HCT116 (cell line): ENCODE measurements at regions not wholly inside any gene's neighbourhood (a gene's known extent, or its start where the extent isn't known, plus 50 kb on each side); places are given as distances from the start of the nearest gene placed in this dataset.

Source experiments
- ATAC-seq: fragments of 200-7000 bp; cut with Tn5 transposase; 2 replicates; pipeline ENCODE4 v1.9.1; 2020; ENCODE audit warnings: mild to moderate bottlenecking, moderate library complexity
- BruUV-seq: library from RNA; stranded (reverse); fragments of 400-500 nt; replicated peaks from 2 replicates; lab custom pipeline; 2021; lab: Mats Ljungman, UMichigan
- CTCF ChIA-PET: fragments of 300-600 bp; sonication (Branson Sonifier 250); formaldehyde crosslinking; loops from one replicate; lab custom pipeline; 2021; ENCODE audit warnings: antibody characterized with exemption; lab: Charles Lee
- POLR2A ChIA-PET: fragments of 300-600, 350-600 bp; sonication (Branson Sonifier 250); formaldehyde crosslinking; loops from one replicate; lab custom pipeline; 2021; ENCODE audit warnings: antibody characterized with exemption; lab: Charles Lee
- RAD21 ChIA-PET, 2 experiments: fragments of 300-600 bp; sonication (Branson Sonifier 250); formaldehyde crosslinking; loops; one replicate each; lab custom pipeline; 2023; ENCODE audit warnings: low total read pairs in 2 of 2; ENCODE audit not compliant: uncharacterized antibody in 2 of 2, unreplicated experiment in 2 of 2, low non-redundant PET in 1 of 2; lab: Charles Lee
- DNase-seq: peaks from one replicate; pipeline ENCODE4 v3.0.0-alpha.2; 2010; ENCODE audit warnings: low read depth, low spot score
- H2AFZ ChIP-seq: fragments of 200-600 bp; shearing (Covaris generic), sonication (generic); 2 replicates; pipeline ENCODE4 v1.6.1; 2017; ENCODE audit warnings: low read depth, mixed run types, mixed read lengths, antibody characterized with exemption, low read length; ENCODE audit not compliant: poor library complexity, severe bottlenecking
- H3K27ac ChIP-seq: 2 replicates; pipeline ENCODE4 v1.5.1; 2012; ENCODE audit warnings: low read depth, low read length
- H3K27me3 ChIP-seq: fragments of 200-600 bp; sonication (generic); 2 replicates; pipeline ENCODE4 v1.6.1; 2016; ENCODE audit warnings: mixed run types, low read length, mixed read lengths; ENCODE audit not compliant: insufficient read depth
- H3K36me3 ChIP-seq, 2 experiments: fragments of 200-500 bp in 1 of 2; fragments of 200-600 bp in 1 of 2; sonication (Bioruptor generic) in 1 of 2; sonication (generic) in 1 of 2; 2 replicates each; pipeline versions ENCODE4 v1.5.1 to v1.6.1; 2014 to 2016; ENCODE audit warnings: low read length in 2 of 2, inconsistent platforms in 1 of 2, mixed read lengths in 1 of 2, mixed run types in 1 of 2; ENCODE audit not compliant: insufficient read depth in 2 of 2, control insufficient read depth in 1 of 2
- H3K4me1 ChIP-seq, 2 experiments: fragments of 200-600 bp in 1 of 2; sonication (generic) in 1 of 2; 2 replicates each; pipeline versions ENCODE4 v1.5.1 to v1.6.1; 2012 to 2017; ENCODE audit warnings: low read length in 2 of 2, inconsistent platforms in 1 of 2, mild to moderate bottlenecking in 1 of 2, mixed read lengths in 1 of 2, mixed run types in 1 of 2, moderate library complexity in 1 of 2; ENCODE audit not compliant: insufficient read depth in 2 of 2, control insufficient read depth in 1 of 2
- H3K4me2 ChIP-seq: fragments of 200-600 bp; sonication (generic); 2 replicates; pipeline ENCODE4 v1.6.1; 2017; ENCODE audit warnings: mixed run types, low read length, mixed read lengths
- H3K4me3 ChIP-seq, 2 experiments: fragments of 200-600 bp in 1 of 2; sonication (generic) in 1 of 2; replicated peaks in 1 of 2; 2 replicates each; pipeline ENCODE4 v1.5.1; 2011 to 2016; ENCODE audit warnings: low read length in 2 of 2, control low read depth in 1 of 2, low read depth in 1 of 2, mild to moderate bottlenecking in 1 of 2, mixed read lengths in 1 of 2, mixed run types in 1 of 2
- H3K79me2 ChIP-seq: fragments of 200-600 bp; sonication (generic); 2 replicates; pipeline ENCODE4 v1.6.1; 2017; ENCODE audit warnings: mild to moderate bottlenecking, mixed run types, low read length, moderate library complexity, mixed read lengths; ENCODE audit not compliant: insufficient read depth
- H3K9ac ChIP-seq: fragments of 200-600 bp; sonication (generic); 2 replicates; pipeline ENCODE4 v1.6.1; 2016; ENCODE audit warnings: low read length, mixed read lengths
- H3K9me2 ChIP-seq: fragments of 200-600 bp; sonication (generic), shearing (Covaris generic); 2 replicates; pipeline ENCODE4 v1.6.1; 2017; ENCODE audit warnings: mixed run types, mild to moderate bottlenecking, moderate library complexity; ENCODE audit not compliant: insufficient read depth
- H3K9me3 ChIP-seq, 2 experiments: fragments of 200-500 bp in 1 of 2; fragments of 200-600 bp in 1 of 2; sonication (Bioruptor generic) in 1 of 2; sonication (generic) in 1 of 2; 2 replicates each; pipeline ENCODE4 v1.6.1; 2014 to 2017; ENCODE audit warnings: low read length in 2 of 2, mixed read lengths in 2 of 2, inconsistent platforms in 1 of 2, low read depth in 1 of 2, mild to moderate bottlenecking in 1 of 2, mixed run types in 1 of 2, moderate library complexity in 1 of 2; ENCODE audit not compliant: control insufficient read depth in 1 of 2, insufficient read depth in 1 of 2
- H4K20me1 ChIP-seq: fragments of 200-600 bp; sonication (generic), shearing (Covaris generic); 2 replicates; pipeline ENCODE4 v1.6.1; 2017; ENCODE audit warnings: mixed run types, mild to moderate bottlenecking, moderate library complexity; ENCODE audit not compliant: insufficient read depth
- CBX3 ChIP-seq: IDR thresholded peaks from 2 replicates; pipeline ENCODE4 v1.6.1; 2012; ENCODE audit warnings: low read depth
- CEBPB ChIP-seq: IDR thresholded peaks from 2 replicates; pipeline ENCODE4 v1.6.1; 2012; ENCODE audit warnings: low read depth
- EGR1 ChIP-seq: IDR thresholded peaks from 2 replicates; pipeline ENCODE4 v1.6.1; 2012; ENCODE audit warnings: low read depth
- ELF1 ChIP-seq: IDR thresholded peaks from 2 replicates; pipeline ENCODE4 v1.6.1; 2012; ENCODE audit warnings: low read depth, borderline replicate concordance
- EZH2 ChIP-seq: fragments of 200-600 bp; sonication (generic); IDR thresholded peaks from 2 replicates; pipeline ENCODE4 v1.6.1; 2017; ENCODE audit warnings: antibody characterized with exemption, mixed run types
- EZH2phosphoT487 ChIP-seq: fragments of 200-600 bp; IDR thresholded peaks from 2 replicates; pipeline ENCODE4 v1.6.1; 2018; ENCODE audit warnings: antibody characterized with exemption, borderline replicate concordance
- FOSL1 ChIP-seq: IDR thresholded peaks from 2 replicates; pipeline ENCODE4 v1.6.1; 2012; ENCODE audit warnings: low read depth
- POLR2AphosphoS5 ChIP-seq: IDR thresholded peaks from 2 replicates; pipeline ENCODE4 v1.6.1; 2011; ENCODE audit warnings: mild to moderate bottlenecking, low read depth, low read length, moderate library complexity
- RAD21 ChIP-seq: IDR thresholded peaks from 2 replicates; pipeline ENCODE4 v1.6.1; 2012; ENCODE audit warnings: low read depth, mild to moderate bottlenecking
- SIN3A ChIP-seq: IDR thresholded peaks from 2 replicates; pipeline ENCODE4 v1.6.1; 2012; ENCODE audit warnings: low read depth
- SP1 ChIP-seq: IDR thresholded peaks from 2 replicates; pipeline ENCODE4 v1.6.1; 2012; ENCODE audit warnings: low read depth
- ZNF274 ChIP-seq: fragments of 200-500 bp; sonication (Bioruptor generic); IDR thresholded peaks from 2 replicates; pipeline ENCODE4 v1.6.1; 2014; ENCODE audit warnings: mild to moderate bottlenecking, low read depth, low read length, inconsistent platforms
- intact Hi-C: fragments of 100-400 bp; cut with micrococcal nuclease; formaldehyde crosslinking; loops from 2 replicates; pipeline ENCODE4 v1.10.0; 2022
- TF ChIP-seq, protein P1 (sequence below): IDR thresholded peaks from 2 replicates; pipeline ENCODE4 v1.6.1; 2012; ENCODE audit warnings: low read depth
- TF ChIP-seq, protein P2 (sequence below), 3 experiments: fragments of 200-600 bp in 1 of 3; sonication (generic) in 1 of 3; IDR thresholded peaks in 2 of 3; conservative IDR thresholded peaks in 1 of 3; 2 replicates each; pipeline ENCODE4 v1.5.1; 2012 to 2017; ENCODE audit warnings: low read depth in 2 of 3, low read length in 2 of 3, antibody characterized with exemption in 1 of 3, borderline replicate concordance in 1 of 3, control low read depth in 1 of 3, mild to moderate bottlenecking in 1 of 3, mixed read lengths in 1 of 3, mixed run types in 1 of 3, moderate library complexity in 1 of 3; ENCODE audit not compliant: insufficient read depth in 1 of 3
- TF ChIP-seq, protein P3 (sequence below): IDR thresholded peaks from 2 replicates; pipeline ENCODE4 v1.6.1; 2011; ENCODE audit warnings: mild to moderate bottlenecking, low read length, moderate library complexity; ENCODE audit not compliant: insufficient replicate concordance; ENCODE audit errors: extremely low read depth
- TF ChIP-seq, protein P4 (sequence below): IDR thresholded peaks from 2 replicates; pipeline ENCODE4 v1.6.1; 2012
- TF ChIP-seq, protein P5 (sequence below): IDR thresholded peaks from 2 replicates; pipeline ENCODE4 v1.6.1; 2012

DNA sequence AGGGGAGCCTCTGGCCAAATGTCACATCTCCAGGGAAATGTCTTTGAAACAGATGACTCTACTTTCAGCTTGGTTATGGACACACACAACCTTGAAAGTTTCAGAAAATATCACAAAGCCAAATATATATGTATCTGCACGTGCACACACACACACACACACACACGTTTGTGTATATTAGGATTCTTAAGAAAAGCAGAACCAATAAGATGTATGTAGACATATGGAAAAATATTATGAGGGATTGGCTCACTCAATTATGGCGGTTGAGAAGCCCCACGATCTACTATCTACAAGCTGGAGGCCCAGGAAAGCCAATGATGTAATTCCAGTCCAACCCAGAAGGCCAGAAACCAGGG lies 194.9 kb downstream of the PALM2AKAP2 start:
- Histone ChIP-seq H3K36me3 (no peaks in the 10 kb centered on the region), H3K9ac (no peak overlapping the region), H3K4me2 (no peak overlapping the region), H3K9me2 (no peaks in the 10 kb centered on the region), H2AFZ (no peak overlapping the region), H3K27ac (no peak overlapping the region), H3K9me3 (no peaks in the 10 kb centered on the region), H3K79me2 (no peaks in the 10 kb centered on the region), H3K4me3 (no peak overlapping the region), H3K4me1 (no peaks in the 10 kb centered on the region), H3K27me3 (no peaks in the 10 kb centered on the region), H4K20me1 (no peaks in the 10 kb centered on the region)
- ChIA-PET CTCF (no interaction called here), RAD21 (no interaction called here), POLR2A (no interaction called here)
- DNase-seq (no peak), ATAC-seq (no peak)
- intact Hi-C loops, result no loop called here
- BruUV-seq, result no TSS peak
- TF ChIP-seq RAD21 (no peak), EGR1 (no peak), CBX3 (no peak), POLR2AphosphoS5 (no peak), ELF1 (no peak), EZH2 (no peak), SP1 (no peak), ZNF274 (no peak), EZH2phosphoT487 (no peak), SIN3A (no peak), CEBPB (no peak), FOSL1 (no peak)
- TF ChIP-seq, protein P1, sequence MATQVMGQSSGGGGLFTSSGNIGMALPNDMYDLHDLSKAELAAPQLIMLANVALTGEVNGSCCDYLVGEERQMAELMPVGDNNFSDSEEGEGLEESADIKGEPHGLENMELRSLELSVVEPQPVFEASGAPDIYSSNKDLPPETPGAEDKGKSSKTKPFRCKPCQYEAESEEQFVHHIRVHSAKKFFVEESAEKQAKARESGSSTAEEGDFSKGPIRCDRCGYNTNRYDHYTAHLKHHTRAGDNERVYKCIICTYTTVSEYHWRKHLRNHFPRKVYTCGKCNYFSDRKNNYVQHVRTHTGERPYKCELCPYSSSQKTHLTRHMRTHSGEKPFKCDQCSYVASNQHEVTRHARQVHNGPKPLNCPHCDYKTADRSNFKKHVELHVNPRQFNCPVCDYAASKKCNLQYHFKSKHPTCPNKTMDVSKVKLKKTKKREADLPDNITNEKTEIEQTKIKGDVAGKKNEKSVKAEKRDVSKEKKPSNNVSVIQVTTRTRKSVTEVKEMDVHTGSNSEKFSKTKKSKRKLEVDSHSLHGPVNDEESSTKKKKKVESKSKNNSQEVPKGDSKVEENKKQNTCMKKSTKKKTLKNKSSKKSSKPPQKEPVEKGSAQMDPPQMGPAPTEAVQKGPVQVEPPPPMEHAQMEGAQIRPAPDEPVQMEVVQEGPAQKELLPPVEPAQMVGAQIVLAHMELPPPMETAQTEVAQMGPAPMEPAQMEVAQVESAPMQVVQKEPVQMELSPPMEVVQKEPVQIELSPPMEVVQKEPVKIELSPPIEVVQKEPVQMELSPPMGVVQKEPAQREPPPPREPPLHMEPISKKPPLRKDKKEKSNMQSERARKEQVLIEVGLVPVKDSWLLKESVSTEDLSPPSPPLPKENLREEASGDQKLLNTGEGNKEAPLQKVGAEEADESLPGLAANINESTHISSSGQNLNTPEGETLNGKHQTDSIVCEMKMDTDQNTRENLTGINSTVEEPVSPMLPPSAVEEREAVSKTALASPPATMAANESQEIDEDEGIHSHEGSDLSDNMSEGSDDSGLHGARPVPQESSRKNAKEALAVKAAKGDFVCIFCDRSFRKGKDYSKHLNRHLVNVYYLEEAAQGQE, result no peak
- TF ChIP-seq, protein P2, sequence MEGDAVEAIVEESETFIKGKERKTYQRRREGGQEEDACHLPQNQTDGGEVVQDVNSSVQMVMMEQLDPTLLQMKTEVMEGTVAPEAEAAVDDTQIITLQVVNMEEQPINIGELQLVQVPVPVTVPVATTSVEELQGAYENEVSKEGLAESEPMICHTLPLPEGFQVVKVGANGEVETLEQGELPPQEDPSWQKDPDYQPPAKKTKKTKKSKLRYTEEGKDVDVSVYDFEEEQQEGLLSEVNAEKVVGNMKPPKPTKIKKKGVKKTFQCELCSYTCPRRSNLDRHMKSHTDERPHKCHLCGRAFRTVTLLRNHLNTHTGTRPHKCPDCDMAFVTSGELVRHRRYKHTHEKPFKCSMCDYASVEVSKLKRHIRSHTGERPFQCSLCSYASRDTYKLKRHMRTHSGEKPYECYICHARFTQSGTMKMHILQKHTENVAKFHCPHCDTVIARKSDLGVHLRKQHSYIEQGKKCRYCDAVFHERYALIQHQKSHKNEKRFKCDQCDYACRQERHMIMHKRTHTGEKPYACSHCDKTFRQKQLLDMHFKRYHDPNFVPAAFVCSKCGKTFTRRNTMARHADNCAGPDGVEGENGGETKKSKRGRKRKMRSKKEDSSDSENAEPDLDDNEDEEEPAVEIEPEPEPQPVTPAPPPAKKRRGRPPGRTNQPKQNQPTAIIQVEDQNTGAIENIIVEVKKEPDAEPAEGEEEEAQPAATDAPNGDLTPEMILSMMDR (IDR thresholded peaks at IDR 0.05 in 2 of 3, conservative IDR thresholded peaks at IDR 0.05 in 1 of 3; ENCODE audit: borderline replicate concordance in 1 of 3, insufficient read depth in 1 of 3, low read depth in 2 of 3, low read length in 2 of 3), result no peak
- TF ChIP-seq, protein P3, sequence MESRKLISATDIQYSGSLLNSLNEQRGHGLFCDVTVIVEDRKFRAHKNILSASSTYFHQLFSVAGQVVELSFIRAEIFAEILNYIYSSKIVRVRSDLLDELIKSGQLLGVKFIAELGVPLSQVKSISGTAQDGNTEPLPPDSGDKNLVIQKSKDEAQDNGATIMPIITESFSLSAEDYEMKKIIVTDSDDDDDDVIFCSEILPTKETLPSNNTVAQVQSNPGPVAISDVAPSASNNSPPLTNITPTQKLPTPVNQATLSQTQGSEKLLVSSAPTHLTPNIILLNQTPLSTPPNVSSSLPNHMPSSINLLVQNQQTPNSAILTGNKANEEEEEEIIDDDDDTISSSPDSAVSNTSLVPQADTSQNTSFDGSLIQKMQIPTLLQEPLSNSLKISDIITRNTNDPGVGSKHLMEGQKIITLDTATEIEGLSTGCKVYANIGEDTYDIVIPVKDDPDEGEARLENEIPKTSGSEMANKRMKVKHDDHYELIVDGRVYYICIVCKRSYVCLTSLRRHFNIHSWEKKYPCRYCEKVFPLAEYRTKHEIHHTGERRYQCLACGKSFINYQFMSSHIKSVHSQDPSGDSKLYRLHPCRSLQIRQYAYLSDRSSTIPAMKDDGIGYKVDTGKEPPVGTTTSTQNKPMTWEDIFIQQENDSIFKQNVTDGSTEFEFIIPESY, result no peak
- TF ChIP-seq, protein P4, sequence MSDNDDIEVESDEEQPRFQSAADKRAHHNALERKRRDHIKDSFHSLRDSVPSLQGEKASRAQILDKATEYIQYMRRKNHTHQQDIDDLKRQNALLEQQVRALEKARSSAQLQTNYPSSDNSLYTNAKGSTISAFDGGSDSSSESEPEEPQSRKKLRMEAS, result no peak
- TF ChIP-seq, protein P5, sequence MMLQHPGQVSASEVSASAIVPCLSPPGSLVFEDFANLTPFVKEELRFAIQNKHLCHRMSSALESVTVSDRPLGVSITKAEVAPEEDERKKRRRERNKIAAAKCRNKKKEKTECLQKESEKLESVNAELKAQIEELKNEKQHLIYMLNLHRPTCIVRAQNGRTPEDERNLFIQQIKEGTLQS, result no peak
